ENCODE measurements at regions not wholly inside any gene's neighbourhood (a gene's known extent, or its start where the extent isn't known, plus 50 kb on each side); places are given as distances from the start of the nearest gene placed in this dataset.

DNA sequence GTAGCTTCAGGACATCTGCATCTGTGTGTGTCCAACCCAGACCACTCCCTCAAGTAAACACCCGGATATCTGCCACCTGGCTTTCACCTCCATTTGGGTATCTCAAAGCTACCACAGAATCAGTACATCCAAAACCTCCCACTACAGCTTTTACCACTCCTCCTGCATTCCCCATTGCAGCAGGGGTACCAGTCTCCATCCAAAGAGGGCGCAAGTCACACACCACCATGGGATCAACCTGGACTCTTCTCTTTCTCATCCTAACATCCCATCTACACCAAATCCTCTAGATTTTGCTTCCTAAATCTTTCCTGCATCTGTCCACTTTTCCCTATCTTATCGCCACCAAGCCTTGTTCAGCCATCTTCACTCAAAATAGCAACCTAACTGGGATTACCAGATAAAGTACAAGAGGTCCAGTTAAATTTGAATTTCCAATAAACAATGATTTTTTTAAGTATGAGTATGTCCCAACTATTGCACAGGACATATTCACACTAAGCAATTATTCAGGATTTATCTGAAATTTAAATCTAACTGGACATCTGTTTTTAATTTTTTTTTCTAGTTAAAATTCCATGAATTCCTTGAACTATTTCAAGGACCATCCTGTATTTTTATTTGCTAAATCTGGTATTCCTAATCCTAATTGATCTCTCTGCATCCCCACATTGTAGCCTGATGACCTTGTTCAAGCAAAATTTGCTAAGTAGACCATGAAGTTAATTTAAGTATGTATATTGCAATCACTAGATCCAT, 164.3 kb upstream of the MLN start:
- TF ChIP-seq, protein P1, sequence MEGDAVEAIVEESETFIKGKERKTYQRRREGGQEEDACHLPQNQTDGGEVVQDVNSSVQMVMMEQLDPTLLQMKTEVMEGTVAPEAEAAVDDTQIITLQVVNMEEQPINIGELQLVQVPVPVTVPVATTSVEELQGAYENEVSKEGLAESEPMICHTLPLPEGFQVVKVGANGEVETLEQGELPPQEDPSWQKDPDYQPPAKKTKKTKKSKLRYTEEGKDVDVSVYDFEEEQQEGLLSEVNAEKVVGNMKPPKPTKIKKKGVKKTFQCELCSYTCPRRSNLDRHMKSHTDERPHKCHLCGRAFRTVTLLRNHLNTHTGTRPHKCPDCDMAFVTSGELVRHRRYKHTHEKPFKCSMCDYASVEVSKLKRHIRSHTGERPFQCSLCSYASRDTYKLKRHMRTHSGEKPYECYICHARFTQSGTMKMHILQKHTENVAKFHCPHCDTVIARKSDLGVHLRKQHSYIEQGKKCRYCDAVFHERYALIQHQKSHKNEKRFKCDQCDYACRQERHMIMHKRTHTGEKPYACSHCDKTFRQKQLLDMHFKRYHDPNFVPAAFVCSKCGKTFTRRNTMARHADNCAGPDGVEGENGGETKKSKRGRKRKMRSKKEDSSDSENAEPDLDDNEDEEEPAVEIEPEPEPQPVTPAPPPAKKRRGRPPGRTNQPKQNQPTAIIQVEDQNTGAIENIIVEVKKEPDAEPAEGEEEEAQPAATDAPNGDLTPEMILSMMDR (IDR thresholded peaks at IDR 0.05; ENCODE audit: insufficient read depth, low read depth, low read length, missing control alignments) = no peak
- H3K4me3 ChIP-seq (ENCODE audit: low read depth, low read length) = no peak overlapping the region
- no peak for DNase-seq (ENCODE audit: low read depth)

DNA sequence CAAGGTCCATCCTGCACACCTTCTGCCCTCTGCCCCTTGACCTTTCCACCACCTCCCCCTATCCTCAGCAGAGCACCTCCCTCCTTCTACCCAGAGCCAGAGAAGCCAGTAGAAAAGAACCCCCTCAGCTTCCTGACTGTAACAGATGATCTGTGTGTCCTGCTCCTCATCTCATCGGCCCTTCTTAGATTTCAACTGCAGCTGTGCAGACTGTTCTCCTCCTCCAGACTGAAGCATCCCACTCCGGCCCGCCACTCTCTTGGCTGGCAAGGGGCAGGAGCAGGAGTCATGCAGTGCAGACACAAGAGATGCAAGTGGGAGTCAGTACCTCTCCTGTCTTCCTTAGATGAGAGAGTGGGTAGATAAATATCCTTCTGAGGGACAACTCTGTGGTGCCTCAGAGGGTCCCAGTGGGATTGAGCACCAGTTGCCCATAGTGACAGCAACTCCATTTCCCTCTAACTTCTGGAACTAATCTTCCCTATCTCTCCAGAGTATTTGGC, 163.5 kb upstream of the MLN start:
- TF ChIP-seq, protein P1 (IDR thresholded peaks at IDR 0.05; ENCODE audit: insufficient read depth, low read depth, low read length, missing control alignments) = no peak
- DNase-seq (ENCODE audit: low read depth) = no peak
- no peak overlapping the region for H3K4me3 ChIP-seq (ENCODE audit: low read depth, low read length)

DNA sequence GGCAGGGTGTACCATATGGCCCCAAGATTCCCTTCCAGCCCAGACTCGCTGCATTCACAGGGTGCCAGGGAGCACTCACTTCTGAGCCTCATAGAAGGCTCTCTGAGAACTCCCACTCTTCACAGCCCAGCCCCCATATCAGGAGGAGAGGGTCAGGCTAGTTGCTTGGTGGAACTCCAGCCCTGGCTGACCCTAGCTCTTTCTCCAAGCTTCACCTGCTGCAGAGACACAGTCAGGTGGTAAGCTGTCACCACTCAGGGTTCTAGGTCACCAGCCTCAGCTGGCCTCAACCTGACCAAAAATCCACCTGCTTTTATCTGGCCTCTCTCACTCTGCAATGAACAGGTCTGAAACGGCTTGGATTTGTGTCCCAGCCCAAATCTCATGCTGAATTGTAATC, 162.7 kb upstream of the MLN start:
- no peak overlapping the region for H3K4me3 ChIP-seq (ENCODE audit: low read depth, low read length)
- TF ChIP-seq, protein P1 (IDR thresholded peaks at IDR 0.05; ENCODE audit: insufficient read depth, low read depth, low read length, missing control alignments) = no peak
- no peak for DNase-seq (ENCODE audit: low read depth)

DNA sequence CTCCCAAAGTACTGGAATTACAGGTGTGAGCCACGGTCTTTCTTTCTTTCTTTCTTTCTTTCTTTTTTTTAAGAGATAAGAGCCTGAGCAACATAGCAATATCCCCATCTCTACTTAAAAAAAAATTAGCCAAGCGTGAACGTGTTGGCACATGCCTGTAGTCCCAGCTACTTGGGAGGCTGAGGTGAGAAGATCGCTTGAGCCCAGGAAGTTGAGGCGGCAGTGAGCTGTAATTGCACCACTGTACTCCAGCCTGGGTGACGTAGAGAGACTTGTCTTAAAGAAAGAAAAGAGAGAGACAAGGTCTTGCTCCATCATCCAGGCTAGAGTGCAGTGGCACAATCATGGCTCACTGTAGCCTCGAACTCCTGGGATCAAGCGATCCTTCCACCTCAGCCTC, 162.0 kb upstream of the MLN start:
- H3K4me3 ChIP-seq (ENCODE audit: low read depth, low read length) = no peak overlapping the region
- TF ChIP-seq, protein P1 (IDR thresholded peaks at IDR 0.05; ENCODE audit: insufficient read depth, low read depth, low read length, missing control alignments) = no peak
- DNase-seq (ENCODE audit: low read depth) = no peak

DNA sequence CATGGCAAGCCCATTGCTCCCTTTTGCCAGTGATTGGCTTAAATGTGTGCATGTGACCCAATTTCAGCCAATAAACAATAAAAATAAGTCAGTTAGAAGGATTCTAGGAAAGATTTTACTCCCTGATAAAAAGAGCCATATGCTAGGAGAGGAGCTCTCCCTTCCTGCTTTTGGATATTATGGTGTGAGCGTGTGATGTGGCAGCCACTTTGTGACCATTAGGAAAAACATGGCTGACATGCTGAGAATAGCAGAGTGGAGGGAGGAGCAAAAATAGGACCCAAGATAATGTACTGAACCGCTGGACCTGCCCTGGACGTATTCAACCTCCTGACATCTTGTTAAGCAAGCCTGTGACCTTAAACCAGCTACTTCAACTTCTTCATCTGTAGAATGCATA, 160.6 kb upstream of the MLN start:
- H3K4me3 ChIP-seq (ENCODE audit: low read depth, low read length) = no peak overlapping the region
- DNase-seq (ENCODE audit: low read depth) = no peak
- TF ChIP-seq, protein P1 (IDR thresholded peaks at IDR 0.05; ENCODE audit: insufficient read depth, low read depth, low read length, missing control alignments) = no peak

DNA sequence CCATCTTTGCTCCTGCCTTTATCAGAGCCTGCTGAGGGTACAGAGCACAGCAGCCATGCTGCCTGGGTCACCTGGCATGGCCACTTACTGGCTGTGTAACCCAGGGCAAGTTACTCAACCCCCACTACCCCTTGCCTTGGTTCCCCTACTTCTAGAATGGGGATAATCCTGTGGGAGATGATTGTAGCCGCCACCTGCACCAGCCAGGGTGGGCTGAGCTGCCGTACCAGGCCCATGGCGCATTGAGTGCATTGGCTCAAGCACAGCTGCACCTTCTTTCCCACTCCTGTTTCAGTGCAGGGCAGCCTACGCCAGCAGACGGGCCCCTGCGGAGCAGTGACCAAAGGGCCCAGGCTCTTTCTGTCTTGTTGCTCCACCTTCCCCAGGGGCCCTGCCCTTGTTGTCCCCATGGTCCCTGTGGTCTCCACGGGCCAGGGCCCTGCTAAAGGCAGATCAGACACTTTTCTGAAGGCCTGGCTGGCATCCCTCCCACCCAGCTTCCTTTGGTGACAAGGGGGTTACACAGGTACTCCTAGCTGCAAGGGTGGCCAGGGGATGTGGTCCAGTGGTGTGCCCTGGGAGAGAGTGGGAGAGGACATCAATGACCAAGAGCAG, 159.4 kb upstream of the MLN start:
- no peak for DNase-seq (ENCODE audit: low read depth)
- TF ChIP-seq, protein P1 (IDR thresholded peaks at IDR 0.05; ENCODE audit: insufficient read depth, low read depth, low read length, missing control alignments) = no peak

More for the DNA sequence above, 159.4 kb upstream of the MLN start:
- H3K4me3 ChIP-seq (ENCODE audit: low read depth, low read length) = no peak overlapping the region

Data from GM12865 (cell line).